BE2C (cell line): ENCODE measurements at regions not wholly inside any gene's neighbourhood (a gene's known extent, or its start where the extent isn't known, plus 50 kb on each side); places are given as distances from the start of the nearest gene placed in this dataset.

Experiments
- DNase-seq: peaks from one replicate; pipeline ENCODE4 v3.0.0-alpha.2; 2020
- H3K27me3 ChIP-seq: fragments of 250-450 bp; sonication (Bioruptor Pico); 2 replicates; pipeline ENCODE4 v1.5.1; 2020; ENCODE audit warnings: mild to moderate bottlenecking
- H3K36me3 ChIP-seq: fragments of 250-450 bp; sonication (Bioruptor Pico); 2 replicates; pipeline ENCODE4 v1.5.1; 2020; ENCODE audit warnings: mild to moderate bottlenecking
- H3K4me1 ChIP-seq: fragments of 250-450 bp; sonication (Bioruptor Pico); 2 replicates; pipeline ENCODE4 v1.5.1; 2020
- H3K4me3 ChIP-seq: 2 replicates; pipeline ENCODE4 v1.5.1; 2011; ENCODE audit warnings: low read depth, low read length
- H3K9me3 ChIP-seq: fragments of 250-450 bp; sonication (Bioruptor Pico); 2 replicates; pipeline ENCODE4 v1.5.1; 2020
- CTCF ChIP-seq: IDR thresholded peaks from 2 replicates; pipeline ENCODE4 v1.5.1; 2012; ENCODE audit warnings: mild to moderate bottlenecking, low read depth, low read length

GRCh38 chr2:45177870-45178269 lies 168.6 kb upstream of the SIX2 start:
- H3K27me3 ChIP-seq: no peaks in the 10 kb centered on the region
- no peak for DNase-seq
- no peaks in the 10 kb centered on the region for H3K4me1 ChIP-seq

GRCh38 chr2:45176390-45176789 lies 167.1 kb upstream of the SIX2 start:
- DNase-seq: no peak
- Histone ChIP-seq H3K9me3 (no peaks in the 10 kb centered on the region), H3K4me1 (no peaks in the 10 kb centered on the region), H3K27me3 (no peaks in the 10 kb centered on the region), H3K4me3 (no peak overlapping the region), H3K36me3 (no peaks in the 10 kb centered on the region)
- TF ChIP-seq CTCF: no peak

More at GRCh38 chr2:45177870-45178269, 168.6 kb upstream of the SIX2 start:
- no peaks in the 10 kb centered on the region for H3K36me3 ChIP-seq
- no peaks in the 10 kb centered on the region for H3K9me3 ChIP-seq
- H3K4me3 ChIP-seq: no peak overlapping the region
- no peak for TF ChIP-seq CTCF

- Histone ChIP-seq H3K9me3 (no peaks in the 10 kb centered on the region), H3K4me3 (no peak overlapping the region), H3K36me3 (no peaks in the 10 kb centered on the region), H3K4me1 (peaks cover 3% of the 10 kb centered on the region; the same call in 1 of the 2 replicates), H3K27me3 (peaks cover 3% of the 10 kb centered on the region; the same call in 1 of the 2 replicates)
- DNase-seq: no peak
- no peak for TF ChIP-seq CTCF
Observed at GRCh38 chr2:45173513-45173912, 164.3 kb upstream of the SIX2 start.

- Histone ChIP-seq H3K4me1 (peaks cover 3% of the 10 kb centered on the region; the same call in 1 of the 2 replicates), H3K9me3 (no peaks in the 10 kb centered on the region), H3K4me3 (no peak overlapping the region), H3K36me3 (no peaks in the 10 kb centered on the region), H3K27me3 (peaks cover 3% of the 10 kb centered on the region; the same call in 1 of the 2 replicates)
- TF ChIP-seq CTCF: no peak
- DNase-seq: no peak
Observed at GRCh38 chr2:45172760-45173392, 163.6 kb upstream of the SIX2 start.

GRCh38 chr2:45172142-45172541 lies 162.9 kb upstream of the SIX2 start:
- Histone ChIP-seq H3K9me3 (no peaks in the 10 kb centered on the region), H3K4me3 (no peak overlapping the region), H3K4me1 (peaks cover 3% of the 10 kb centered on the region; the same call in 1 of the 2 replicates), H3K27me3 (peaks cover 3% of the 10 kb centered on the region; the same call in 1 of the 2 replicates), H3K36me3 (no peaks in the 10 kb centered on the region)
- no peak for TF ChIP-seq CTCF
- no peak for DNase-seq

GRCh38 chr2:45171136-45171501 lies 161.9 kb upstream of the SIX2 start:
- Histone ChIP-seq H3K4me3 (no peak overlapping the region), H3K36me3 (no peaks in the 10 kb centered on the region), H3K9me3 (no peaks in the 10 kb centered on the region), H3K4me1 (peaks cover 4% of the 10 kb centered on the region), H3K27me3 (peaks cover 3% of the 10 kb centered on the region; the same call in 1 of the 2 replicates)
- no peak for DNase-seq
- no peak for TF ChIP-seq CTCF
